GM21723 (cell line): ENCODE measurements at regions not wholly inside any gene's neighbourhood (a gene's known extent, or its start where the extent isn't known, plus 50 kb on each side); places are given as distances from the start of the nearest gene placed in this dataset.
"Not testable (repeated sequence)": the region's sequence is repeated elsewhere in the genome, so short reads cannot be mapped to it uniquely, and the experiment has no call there.

Source experiments
- ATAC-seq: cut with Tn5 transposase; IDR thresholded peaks from one replicate; pipeline ENCODE4 v1.9.1; 2021; ENCODE audit warnings: mild to moderate bottlenecking, moderate library complexity; ENCODE audit not compliant: unreplicated experiment

DNA sequence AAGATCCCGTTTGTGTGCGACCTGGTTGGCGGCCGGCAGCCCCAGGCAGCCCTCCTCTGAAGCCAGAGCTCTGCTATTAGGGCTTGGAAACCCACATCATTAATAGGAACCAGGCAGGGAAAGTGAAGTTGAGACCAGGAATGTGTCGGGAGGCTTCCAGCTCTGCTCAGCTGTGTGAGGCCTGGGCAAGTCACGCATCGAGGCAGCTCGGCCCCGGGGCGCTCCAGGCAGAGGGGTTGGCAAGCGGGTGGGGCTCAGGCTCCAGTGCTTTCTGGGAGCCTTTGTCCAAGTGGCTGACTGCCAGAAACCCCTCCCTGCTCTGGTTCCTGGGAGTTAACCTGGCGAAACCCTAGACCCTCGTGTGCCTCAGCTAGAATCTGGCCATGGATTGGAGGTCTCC lies 1151.7 kb downstream of the VRK1 start:
- no peak for ATAC-seq

DNA sequence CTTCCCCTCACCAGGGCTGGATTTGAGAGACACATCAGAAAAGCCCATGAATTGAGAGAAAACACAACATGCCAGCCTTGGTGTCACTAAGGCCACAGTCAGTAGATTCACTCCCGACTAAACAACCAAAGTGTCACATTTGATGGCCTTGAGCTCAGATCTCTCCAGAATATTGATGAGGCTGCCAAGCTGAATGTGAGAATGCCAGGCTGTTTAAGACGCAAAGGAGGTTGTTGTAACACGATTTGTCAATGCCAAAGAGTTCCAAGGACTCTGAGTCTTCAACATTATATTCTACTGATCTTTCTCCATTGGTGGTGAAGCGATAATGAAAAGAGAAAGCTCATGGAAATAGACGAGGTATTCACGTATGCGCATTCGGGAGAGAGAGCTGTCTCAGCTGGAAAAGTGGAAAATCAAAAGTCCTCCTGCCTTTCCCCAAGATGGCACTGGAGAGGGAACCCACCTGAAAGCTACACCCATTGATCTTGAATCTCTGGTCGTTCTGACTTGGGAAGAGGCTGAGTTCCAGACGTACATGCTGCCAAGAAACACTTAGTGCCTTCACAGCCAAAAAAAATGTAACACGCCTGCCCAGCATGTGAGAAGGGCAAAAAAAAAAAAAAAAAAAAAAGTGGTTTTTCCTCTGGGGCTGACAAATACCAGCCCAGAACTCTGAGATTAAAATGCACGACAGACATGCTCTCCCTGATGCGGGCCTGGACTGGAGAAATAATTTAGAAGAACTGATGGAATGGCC lies 1159.6 kb downstream of the VRK1 start:
- no peak for ATAC-seq

DNA sequence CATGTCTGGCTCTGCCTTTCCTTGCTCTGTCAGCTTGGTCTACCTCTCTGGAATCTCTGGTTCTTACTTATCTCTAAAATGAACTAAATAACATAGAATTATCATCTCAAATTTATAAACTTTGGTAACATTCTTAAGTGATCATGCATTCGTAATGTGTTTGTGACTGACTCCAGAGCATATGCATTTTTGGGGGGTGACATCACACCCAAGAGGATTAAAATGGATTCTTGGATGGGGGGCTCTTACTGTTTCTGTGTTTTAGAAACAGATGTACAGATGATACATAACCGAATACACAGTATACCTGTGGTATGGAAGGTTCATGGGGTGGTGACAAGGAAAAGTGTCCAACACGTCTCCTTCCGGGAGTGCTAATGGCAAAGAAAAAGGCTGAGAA lies 1162.1 kb downstream of the VRK1 start:
- no peak for ATAC-seq

DNA sequence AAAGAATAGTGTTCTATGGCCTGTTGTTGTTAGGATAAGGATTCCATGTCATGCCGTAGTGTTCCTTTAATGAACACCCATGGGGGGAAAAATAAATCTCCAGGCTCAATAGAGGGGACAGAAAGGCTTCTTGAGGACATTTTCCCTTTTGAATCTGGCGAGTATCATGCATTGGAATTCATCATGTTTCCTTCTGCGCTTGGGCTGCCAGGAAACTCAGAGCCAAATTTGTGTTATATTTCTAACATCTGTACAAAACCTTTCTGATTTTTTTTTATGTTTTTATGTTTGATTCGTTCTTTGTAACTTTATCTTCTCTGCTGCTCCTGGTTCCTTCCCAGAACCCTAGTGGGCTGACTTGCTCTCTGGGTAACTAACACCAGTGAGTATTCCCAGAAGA lies 1163.3 kb downstream of the VRK1 start:
- no peak for ATAC-seq

DNA sequence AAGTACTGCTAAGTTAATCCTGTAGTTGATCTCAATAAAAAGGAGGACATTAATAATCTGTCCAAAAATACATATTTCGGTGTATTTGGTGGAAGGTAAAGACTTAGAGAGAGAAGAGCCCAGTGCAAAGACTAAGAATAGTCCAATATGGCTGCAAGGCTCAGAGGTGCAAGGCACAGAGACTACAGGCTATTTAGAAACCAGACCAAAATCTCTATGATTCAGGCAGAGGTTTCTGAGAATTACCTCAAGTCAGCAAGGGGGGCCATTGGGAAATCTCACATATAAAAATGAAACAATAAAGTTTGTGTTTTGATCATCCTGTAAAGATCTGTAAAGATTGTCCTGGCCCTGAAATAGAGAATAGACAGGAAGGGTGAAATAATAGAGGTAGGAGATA lies 1173.0 kb downstream of the VRK1 start:
- no peak for ATAC-seq

DNA sequence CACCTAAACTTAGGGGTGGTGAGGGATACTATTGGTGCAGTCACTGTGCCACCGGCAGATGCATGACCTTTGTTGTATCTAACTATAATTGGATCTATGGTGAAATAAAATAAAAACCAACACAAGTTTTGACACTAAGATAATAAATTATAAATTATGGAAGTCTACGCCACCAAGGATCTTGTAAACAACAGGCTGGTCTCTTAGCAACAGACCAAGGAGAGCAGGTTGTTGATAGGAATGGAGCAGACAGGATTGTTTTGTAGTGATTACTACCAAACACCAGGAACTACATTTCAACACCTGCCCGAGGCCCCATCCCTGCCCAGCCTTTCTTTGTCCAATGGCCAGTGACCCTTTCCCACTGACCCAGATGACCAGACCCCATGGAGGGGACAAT lies 1178.0 kb downstream of the VRK1 start:
- ATAC-seq: no peak

DNA sequence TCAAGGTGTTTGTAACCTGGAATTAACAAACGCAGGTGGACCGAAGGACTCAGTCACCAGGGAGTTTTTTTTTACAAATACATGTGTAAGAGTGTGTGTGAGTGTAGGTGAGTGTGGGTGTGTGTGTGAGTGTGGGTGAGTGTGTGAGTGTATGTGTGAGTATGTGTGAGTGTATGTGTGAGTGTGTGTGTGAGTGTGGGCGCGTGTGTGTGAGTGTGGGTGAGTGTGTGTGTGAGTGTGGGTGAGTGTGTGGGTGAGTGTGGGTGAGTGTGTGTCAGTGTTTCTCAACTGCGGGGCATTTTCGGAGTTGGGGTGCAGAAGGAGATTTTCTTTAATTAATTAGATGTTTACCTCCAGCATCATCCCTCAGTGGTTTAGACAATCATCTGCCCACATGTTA lies 1178.8 kb downstream of the VRK1 start:
- ATAC-seq: no peak

DNA sequence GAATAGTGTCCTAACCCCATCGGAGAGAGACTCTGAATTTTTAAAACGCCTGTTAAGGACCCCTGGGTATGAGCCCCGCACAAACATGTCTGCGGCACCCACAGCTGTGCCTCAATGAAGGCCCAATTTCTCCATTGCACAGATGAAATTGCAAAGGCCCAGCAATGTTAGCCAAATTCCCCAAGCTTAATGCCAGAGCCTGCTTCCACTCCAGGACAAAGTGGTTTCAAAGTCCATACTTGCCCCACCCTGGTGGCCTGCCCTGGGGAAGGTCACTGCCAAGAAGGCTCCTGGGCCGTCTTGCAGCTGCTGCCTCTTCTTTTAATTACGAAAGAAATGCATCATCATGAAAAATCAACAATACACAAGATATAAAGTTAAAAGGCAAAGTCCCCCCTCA lies 1179.7 kb downstream of the VRK1 start:
- no peak for ATAC-seq

DNA sequence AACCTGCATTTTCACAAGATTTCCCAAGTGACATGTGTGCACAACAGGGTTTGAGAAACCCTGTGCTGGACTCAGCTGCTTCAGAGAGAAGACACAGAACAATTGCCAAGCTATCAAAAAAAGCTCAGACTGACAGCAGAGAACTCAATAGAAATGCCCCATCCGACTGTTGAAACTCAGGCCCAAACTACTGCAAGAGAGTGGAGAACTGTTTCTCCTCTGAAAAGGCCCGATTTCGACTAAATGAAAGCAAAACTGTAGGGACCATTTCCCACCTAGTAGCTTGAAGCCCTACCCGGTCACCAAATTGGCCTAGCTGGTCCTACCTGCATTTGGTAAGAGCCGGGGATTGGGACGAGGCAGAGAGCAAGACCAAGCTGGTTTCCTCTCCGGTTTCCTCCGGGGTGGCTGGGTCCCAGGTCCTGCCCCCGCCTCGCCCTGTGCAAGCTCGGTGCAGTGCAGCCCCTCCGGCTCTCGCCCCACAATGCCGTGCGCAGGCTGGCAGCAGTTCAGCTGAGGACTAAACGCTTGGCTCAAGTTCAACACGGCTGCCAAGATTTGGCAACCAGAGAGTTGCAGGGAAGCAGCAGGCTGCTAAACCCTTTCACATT lies 1180.6 kb downstream of the VRK1 start:
- no peak for ATAC-seq

DNA sequence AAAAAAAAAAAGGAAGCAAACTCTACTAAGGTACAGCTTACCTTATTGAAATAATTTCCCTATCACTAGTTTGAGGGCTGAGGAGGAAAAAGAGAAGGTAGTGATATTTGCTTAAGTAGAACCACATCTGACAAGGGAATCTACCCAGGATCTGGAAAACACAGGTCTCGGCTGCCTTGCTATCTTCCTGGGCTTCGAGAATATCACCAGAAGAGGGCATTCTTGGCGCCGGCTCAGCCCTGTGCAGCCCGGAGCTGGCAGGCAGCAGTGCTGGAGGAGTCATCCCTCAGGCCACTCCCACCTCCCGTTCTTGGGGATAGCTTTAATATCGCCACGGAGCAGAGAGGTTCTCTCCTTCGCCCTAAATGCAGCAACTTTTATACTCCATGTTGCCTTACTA lies 1181.2 kb downstream of the VRK1 start:
- ATAC-seq: no peak

DNA sequence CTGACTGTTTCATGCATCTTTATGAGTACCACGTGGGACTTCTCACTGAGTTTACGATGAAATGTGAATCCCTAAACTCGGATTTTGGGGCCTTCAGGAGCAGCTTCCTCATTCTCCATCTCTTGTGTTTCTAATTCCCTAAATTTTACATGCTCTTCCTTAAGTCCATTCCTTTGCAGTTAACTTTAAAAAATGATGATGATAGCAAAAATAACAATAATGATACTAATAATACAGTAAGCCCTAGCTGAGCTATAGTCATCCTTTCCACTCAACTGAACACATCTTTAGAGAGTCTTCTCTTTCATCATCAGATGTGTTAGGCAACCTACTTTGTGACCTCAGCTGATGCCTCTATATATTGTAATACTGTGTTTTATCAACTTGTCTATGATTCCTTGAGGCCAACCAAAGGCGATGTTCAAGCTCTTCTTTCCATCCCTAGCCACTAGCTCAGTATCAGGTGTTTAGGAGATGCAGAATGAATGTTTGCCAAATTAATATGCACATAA lies 1196.4 kb downstream of the VRK1 start:
- no peak for ATAC-seq

DNA sequence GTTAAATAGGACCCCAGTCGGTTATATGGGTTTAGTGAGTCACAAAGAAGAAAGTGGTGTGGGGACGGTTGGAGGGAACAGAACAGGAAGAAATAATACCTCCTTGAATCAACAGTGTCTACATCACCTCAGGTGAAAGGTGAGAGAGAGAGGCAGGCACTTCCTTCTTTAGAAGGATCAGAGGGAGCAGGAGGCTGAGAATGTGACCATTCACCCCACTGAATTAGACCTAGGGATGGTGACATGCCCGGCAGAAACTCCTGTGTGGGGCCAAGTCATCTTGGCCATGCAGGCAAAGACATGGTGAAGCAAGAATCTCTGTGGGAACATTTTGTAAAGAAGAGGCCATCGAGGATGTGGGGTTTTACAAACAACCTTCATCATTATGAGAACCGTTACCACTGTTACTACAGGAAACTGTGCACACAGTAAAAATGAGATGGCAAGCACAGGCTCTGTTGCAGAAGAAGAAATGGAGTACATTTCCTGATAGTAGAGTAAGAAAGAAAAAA lies 1196.9 kb downstream of the VRK1 start:
- ATAC-seq: no peak

DNA sequence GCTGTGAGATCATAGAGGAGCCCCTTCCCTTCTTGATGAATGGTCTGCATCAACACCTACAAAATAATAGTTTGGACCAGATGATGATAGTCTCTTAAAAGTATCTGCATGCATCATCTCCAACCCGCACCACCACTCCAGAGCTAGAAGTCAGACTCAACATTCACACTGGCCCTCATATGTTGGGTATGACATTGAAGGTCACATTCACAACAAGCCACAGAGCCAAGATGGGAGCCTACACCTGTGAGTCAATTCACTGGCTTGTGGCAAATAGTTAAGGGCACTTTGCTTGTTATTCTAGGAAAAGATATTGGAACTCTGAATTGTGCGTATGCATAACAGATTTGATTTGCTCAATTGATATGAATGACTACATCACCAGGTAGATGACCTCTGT lies 1197.9 kb downstream of the VRK1 start:
- ATAC-seq: no peak

DNA sequence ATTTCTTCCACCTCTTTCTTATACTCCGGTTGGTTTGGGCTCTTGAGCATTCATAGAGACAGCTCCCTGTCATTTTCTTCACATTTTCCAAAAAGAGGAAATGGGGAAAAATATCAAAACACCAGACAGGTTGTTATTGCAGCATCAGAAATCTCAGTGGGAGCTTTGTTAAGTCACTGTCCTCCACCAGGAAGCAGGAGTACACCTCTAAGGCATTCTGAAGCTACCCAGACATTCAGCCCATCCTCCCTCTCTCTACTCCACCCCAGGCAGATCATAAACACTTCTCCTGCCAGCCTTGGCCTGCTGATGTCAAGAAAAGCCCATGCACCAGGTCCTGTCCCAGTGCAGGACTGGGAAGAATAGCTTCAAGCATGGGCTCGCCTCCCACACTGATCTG lies 1198.3 kb downstream of the VRK1 start:
- ATAC-seq: no peak

DNA sequence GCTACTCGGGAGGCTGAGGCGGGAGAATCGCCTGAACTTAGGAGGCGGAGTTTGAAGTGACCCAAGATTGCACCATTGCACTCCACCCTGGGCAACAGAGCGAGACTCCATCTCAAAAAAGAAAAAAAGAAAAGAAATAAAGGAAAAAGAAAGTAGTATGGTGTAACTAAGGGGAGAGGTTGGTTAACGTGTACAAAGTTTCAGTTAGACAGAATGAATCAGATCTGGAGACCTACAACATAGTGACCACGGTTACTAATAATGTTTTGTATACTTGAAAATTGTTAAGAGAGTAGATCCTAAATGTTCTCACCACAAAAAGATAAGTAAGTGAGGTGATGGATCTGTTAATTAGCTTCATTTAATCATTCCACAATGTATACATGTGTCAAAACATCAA lies 1208.8 kb downstream of the VRK1 start:
- no peak for ATAC-seq

DNA sequence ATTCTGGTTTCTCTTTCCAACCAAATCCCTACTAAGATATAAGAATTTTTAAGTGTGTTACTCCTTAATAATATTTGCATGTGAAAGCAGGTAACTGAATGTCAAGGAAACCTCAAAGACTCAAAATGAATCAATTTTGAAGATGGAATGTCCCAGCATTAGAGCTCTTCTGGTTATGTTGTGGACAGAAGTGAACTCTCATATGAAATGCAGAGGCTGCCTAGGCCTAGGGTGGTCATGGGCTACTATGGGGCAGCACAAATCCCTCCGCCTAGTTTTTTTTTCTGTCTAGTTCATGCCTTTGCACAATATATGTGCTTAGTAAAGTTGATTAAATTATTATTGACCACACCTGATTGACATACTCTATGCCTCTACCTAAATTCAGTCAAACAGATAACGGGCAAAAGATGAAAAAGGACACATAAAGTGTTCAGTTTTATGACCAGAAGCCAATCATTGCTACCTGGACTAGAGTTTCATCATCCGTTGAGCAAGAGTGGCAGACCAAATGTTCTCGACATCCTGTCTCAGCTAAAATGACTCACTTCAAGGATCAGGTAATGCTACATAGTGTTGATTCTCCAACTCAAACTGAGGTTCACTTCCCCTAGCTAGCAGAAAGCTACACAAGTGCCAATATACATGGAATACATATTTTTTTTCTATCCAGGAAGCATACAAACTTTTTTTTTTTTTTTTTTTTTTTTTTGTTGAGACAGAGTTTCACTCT lies 1211.4 kb downstream of the VRK1 start:
- ATAC-seq: no peak

DNA sequence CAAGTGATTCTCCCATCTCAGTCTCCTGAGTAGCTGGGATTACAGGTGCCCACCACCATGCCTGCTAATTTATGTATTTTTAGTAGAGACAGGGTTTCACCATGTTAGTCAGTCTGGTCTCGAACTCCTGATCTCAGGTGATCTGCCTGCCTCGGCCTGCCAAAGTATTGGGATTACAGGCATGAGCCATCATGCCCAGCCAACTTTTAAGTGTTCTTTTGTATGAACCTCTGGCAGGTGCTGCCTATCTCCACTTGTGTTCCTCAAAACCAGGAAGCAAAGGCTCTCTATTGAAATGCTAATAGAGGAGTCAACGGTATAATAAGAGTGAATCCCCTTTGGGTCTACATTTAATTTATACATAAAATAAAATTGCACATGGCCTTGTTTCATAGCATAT lies 1212.0 kb downstream of the VRK1 start:
- ATAC-seq: not testable (repeated sequence)

DNA sequence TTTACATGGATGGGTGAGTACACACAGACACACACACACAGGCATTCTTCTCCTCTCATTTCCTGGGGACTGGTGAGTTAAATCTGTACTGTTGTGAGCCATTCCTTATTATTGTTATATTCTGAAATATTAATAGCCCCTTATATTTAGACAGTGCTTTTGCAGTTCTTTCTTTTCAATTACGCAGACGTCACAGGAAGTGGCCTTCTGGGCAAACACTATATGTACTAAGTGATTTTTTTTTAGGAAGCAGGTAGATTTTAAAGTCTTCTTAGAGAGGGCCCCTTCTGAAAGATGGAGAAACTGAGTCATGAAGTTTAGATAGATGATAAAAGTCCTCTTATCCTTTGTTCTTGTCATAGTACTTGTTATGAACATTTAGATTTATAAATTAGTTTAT lies 1213.6 kb downstream of the VRK1 start:
- no peak for ATAC-seq

DNA sequence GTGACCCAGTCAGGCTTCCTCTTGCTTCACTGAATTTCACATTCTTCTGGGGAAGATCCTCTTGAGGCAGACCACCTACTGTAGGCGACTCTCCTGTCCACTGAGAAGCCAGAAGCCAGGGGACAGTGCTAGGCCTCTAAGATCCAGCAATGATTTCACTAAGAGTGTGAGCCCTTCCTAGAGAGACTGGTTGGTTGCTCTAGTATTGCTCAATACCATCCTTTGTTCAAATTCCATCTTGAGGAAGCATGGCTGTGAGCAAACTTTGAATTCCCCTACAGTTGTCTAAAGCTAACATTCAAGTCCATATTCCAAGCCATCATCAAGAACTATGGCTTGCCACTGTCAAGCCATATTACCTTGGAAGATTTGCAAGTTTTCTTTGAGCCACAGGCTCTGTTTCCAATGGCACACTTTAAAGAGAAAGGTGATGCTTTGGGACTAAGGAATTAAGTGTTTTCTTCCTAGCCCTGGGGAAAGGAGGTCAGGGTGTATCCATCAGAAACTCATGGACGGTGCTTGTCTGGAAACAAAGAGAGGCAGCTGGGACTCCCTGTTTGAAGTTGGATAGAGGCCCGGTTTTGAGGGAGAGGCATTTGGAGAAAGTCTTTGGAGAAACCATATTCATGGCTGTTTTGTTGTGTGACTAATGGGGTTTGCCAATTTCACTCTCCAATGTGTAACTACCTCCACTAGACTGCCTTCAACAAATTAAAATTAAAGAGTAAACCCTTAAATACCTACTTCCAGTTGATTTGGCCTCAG lies 1217.9 kb downstream of the VRK1 start:
- ATAC-seq: no peak

DNA sequence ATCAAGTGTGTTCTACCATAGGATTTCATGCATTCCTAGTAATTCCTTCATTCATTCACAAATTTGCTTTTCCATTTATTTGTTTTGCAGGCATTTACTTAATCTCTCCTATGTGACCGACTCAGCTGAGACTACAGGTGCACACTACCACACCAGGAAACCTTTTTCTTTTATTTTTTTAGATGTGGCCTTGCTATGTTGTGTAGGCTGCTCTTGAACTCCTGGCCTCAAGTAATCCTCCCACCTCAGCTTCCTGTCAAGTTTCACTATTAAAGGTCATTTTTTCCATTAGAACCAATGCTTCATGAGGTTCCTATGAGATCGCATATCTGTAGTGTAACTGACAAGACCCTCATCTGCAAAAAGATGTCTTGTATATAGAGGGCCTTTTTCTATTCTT lies 1218.7 kb downstream of the VRK1 start:
- ATAC-seq: no peak

DNA sequence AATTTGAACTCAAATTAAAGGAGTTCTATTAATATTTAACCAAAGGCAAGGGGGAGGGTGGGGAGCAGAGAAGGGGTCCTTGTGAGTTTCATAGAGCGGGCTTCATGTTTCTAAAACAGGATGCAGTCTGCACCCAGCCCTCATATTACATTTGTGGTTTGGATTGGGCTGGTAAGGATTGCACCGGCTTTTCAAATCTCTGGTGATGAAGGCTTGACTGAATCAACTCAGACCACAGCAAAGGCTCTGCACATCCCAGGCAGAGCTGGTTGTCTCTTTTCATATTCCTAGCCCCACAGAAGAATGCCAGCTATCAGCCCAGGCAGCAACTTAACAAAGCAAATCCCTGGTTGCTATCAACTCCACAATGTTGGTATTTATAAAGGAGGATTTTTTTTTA lies 1221.4 kb downstream of the VRK1 start:
- ATAC-seq: no peak
